Adrenal gland (tissue), 5 donors: ENCODE measurements at regions not wholly inside any gene's neighbourhood (a gene's known extent, or its start where the extent isn't known, plus 50 kb on each side); places are given as distances from the start of the nearest gene placed in this dataset.

Source experiments
- POLR2A ChIP-seq, 2 donors: fragments of 450-650 bp; IDR thresholded peaks; one replicate each; pipeline ENCODE4 v1.6.1; 2017; ENCODE audit warnings: antibody characterized with exemption in 2 of 2, mild to moderate bottlenecking in 2 of 2, moderate library complexity in 1 of 2
- TF ChIP-seq, protein P1 (sequence below), 6 experiments: fragments of 450-650 bp in 4 of 6; fragments of 200-600 bp in 2 of 6; sonication (generic) in 1 of 6; IDR thresholded peaks; 1 replicate in 5 of 6; 2 replicates in 1 of 6; pipeline versions ENCODE4 v1.5.1 to v1.8.0; 2016 to 2021; ENCODE audit warnings: antibody characterized with exemption in 6 of 6, mild to moderate bottlenecking in 2 of 6, moderate library complexity in 1 of 6
- donor health status: DM: no; HTN: no; CAD: no.

DNA sequence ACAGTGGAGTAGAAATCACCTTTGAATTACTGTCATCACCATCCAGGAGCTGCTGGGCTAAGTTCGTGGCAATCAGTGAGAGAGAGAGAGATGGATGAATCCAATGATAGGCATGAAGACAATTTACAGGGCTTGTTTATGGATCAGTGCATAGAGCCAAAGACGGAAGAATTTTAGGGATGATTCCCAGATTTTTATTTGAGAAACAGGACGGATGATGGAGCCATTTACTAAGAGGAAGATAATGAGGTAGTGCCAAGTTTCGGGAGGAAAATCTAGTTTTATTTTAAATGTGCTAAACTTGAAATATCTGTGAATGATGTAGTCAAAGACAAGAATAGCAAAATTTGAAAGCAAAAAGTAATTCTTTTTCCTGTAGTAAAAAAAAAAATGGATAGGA lies 394.2 kb upstream of the PAPPA start:
- TF ChIP-seq, protein P1, sequence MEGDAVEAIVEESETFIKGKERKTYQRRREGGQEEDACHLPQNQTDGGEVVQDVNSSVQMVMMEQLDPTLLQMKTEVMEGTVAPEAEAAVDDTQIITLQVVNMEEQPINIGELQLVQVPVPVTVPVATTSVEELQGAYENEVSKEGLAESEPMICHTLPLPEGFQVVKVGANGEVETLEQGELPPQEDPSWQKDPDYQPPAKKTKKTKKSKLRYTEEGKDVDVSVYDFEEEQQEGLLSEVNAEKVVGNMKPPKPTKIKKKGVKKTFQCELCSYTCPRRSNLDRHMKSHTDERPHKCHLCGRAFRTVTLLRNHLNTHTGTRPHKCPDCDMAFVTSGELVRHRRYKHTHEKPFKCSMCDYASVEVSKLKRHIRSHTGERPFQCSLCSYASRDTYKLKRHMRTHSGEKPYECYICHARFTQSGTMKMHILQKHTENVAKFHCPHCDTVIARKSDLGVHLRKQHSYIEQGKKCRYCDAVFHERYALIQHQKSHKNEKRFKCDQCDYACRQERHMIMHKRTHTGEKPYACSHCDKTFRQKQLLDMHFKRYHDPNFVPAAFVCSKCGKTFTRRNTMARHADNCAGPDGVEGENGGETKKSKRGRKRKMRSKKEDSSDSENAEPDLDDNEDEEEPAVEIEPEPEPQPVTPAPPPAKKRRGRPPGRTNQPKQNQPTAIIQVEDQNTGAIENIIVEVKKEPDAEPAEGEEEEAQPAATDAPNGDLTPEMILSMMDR (IDR thresholded peaks at IDR 0.05), result no peak
- TF ChIP-seq POLR2A (IDR thresholded peaks at IDR 0.05), result no peak
